ENCODE measurements at regions not wholly inside any gene's neighbourhood (a gene's known extent, or its start where the extent isn't known, plus 50 kb on each side); places are given as distances from the start of the nearest gene placed in this dataset.

- Histone ChIP-seq H3K27me3 (peaks cover 60% of the 10 kb centered on the region), H3K9me3 (no peaks in the 10 kb centered on the region), H3K9ac (no peak overlapping the region), H3K4me3 (no peak overlapping the region), H4K20me1 (no peaks in the 10 kb centered on the region), H3K27ac (no peak overlapping the region), H3K4me1 (no peaks in the 10 kb centered on the region), H3K36me3 (no peaks in the 10 kb centered on the region), H3K4me2 (no peak overlapping the region)
- TF ChIP-seq Cebpa-rat (IDR thresholded peaks at IDR 0.05), result no peak
Measured at GRCh38 chrX:81489987-81490386, 288.1 kb downstream of the SH3BGRL start.

- Histone ChIP-seq H3K27me3 (peaks cover 69% of the 10 kb centered on the region), H3K36me3 (no peaks in the 10 kb centered on the region), H3K4me3 (no peak overlapping the region), H3K27ac (no peak overlapping the region), H3K9me3 (no peaks in the 10 kb centered on the region), H3K9ac (no peak overlapping the region), H3K4me2 (no peak overlapping the region), H4K20me1 (no peaks in the 10 kb centered on the region), H3K4me1 (no peaks in the 10 kb centered on the region)
- no peak for TF ChIP-seq Cebpa-rat (IDR thresholded peaks at IDR 0.05)
Measured at GRCh38 chrX:81527881-81528440, 326.1 kb downstream of the SH3BGRL start.

- H3K9me3 ChIP-seq, result 0 out of 2 replicates have a peak, but pooled peaks cover 5% of the 10 kb centered on the region
- peaks cover 52% of the 10 kb centered on the region for H3K27me3 ChIP-seq
- no peak overlapping the region for H3K4me2 ChIP-seq
- no peaks in the 10 kb centered on the region for H4K20me1 ChIP-seq
- H3K27ac ChIP-seq, result no peak overlapping the region
- no peaks in the 10 kb centered on the region for H3K36me3 ChIP-seq
- TF ChIP-seq Cebpa-rat (IDR thresholded peaks at IDR 0.05), result no peak
- H3K4me3 ChIP-seq, result no peak overlapping the region
- no peaks in the 10 kb centered on the region for H3K4me1 ChIP-seq
- no peak overlapping the region for H3K9ac ChIP-seq
Measured at GRCh38 chrX:81537723-81538122, 335.8 kb downstream of the SH3BGRL start.

- Histone ChIP-seq H3K4me3 (no peak overlapping the region), H3K27ac (no peak overlapping the region), H4K20me1 (no peaks in the 10 kb centered on the region), H3K4me1 (no peaks in the 10 kb centered on the region), H3K9me3 (peaks cover 29% of the 10 kb centered on the region), H3K27me3 (peaks cover 34% of the 10 kb centered on the region), H3K4me2 (no peak overlapping the region), H3K36me3 (no peaks in the 10 kb centered on the region), H3K9ac (no peak overlapping the region)
- no peak for TF ChIP-seq Cebpa-rat (IDR thresholded peaks at IDR 0.05)
Measured at GRCh38 chrX:81542255-81542654, 340.4 kb downstream of the SH3BGRL start.

GRCh38 chrX:81556880-81557279 lies 355.0 kb downstream of the SH3BGRL start:
- Histone ChIP-seq H3K4me2 (no peak overlapping the region), H3K9ac (no peak overlapping the region), H3K36me3 (no peaks in the 10 kb centered on the region), H3K4me1 (no peaks in the 10 kb centered on the region), H3K9me3 (no peaks in the 10 kb centered on the region), H4K20me1 (no peaks in the 10 kb centered on the region), H3K27me3 (peaks cover 27% of the 10 kb centered on the region), H3K27ac (no peak overlapping the region), H3K4me3 (no peak overlapping the region)
- no peak for TF ChIP-seq Cebpa-rat (IDR thresholded peaks at IDR 0.05)

GRCh38 chrX:81564851-81565250 lies 362.9 kb downstream of the SH3BGRL start:
- Histone ChIP-seq H4K20me1 (no peaks in the 10 kb centered on the region), H3K27ac (no peak overlapping the region), H3K9ac (no peak overlapping the region), H3K27me3 (peaks cover 58% of the 10 kb centered on the region), H3K36me3 (no peaks in the 10 kb centered on the region), H3K4me3 (no peak overlapping the region), H3K9me3 (no peaks in the 10 kb centered on the region), H3K4me1 (no peaks in the 10 kb centered on the region), H3K4me2 (no peak overlapping the region)
- no peak for TF ChIP-seq Cebpa-rat (IDR thresholded peaks at IDR 0.05)

- H3K4me1 ChIP-seq, result no peaks in the 10 kb centered on the region
- H4K20me1 ChIP-seq, result no peaks in the 10 kb centered on the region
- H3K4me3 ChIP-seq, result no peak overlapping the region
- H3K36me3 ChIP-seq, result no peaks in the 10 kb centered on the region
- H3K27ac ChIP-seq, result no peak overlapping the region
- no peak overlapping the region for H3K4me2 ChIP-seq
- no peak overlapping the region for H3K9ac ChIP-seq
- no peak for TF ChIP-seq Cebpa-rat (IDR thresholded peaks at IDR 0.05)
- H3K9me3 ChIP-seq, result 0 out of 2 replicates have a peak, but pooled peaks cover 3% of the 10 kb centered on the region
- peaks cover 36% of the 10 kb centered on the region for H3K27me3 ChIP-seq
Measured at GRCh38 chrX:81577028-81577427, 375.1 kb downstream of the SH3BGRL start.

- Histone ChIP-seq H3K4me2 (no peak overlapping the region), H3K36me3 (no peaks in the 10 kb centered on the region), H4K20me1 (no peaks in the 10 kb centered on the region), H3K9me3 (no peaks in the 10 kb centered on the region), H3K27me3 (peaks cover 28% of the 10 kb centered on the region; the same call in 1 of the 2 replicates), H3K27ac (no peak overlapping the region), H3K4me3 (no peak overlapping the region), H3K4me1 (no peaks in the 10 kb centered on the region), H3K9ac (no peak overlapping the region)
- no peak for TF ChIP-seq Cebpa-rat (IDR thresholded peaks at IDR 0.05)
Measured at GRCh38 chrX:81586096-81586495, 384.2 kb downstream of the SH3BGRL start.

- H3K4me3 ChIP-seq, result no peak overlapping the region
- H3K27me3 ChIP-seq, result peaks cover 60% of the 10 kb centered on the region
- H3K9ac ChIP-seq, result no peak overlapping the region
- H3K27ac ChIP-seq, result no peak overlapping the region
- no peaks in the 10 kb centered on the region for H4K20me1 ChIP-seq
- no peaks in the 10 kb centered on the region for H3K36me3 ChIP-seq
- H3K4me1 ChIP-seq, result no peaks in the 10 kb centered on the region
- no peak overlapping the region for H3K4me2 ChIP-seq
- no peak for TF ChIP-seq Cebpa-rat (IDR thresholded peaks at IDR 0.05)
- H3K9me3 ChIP-seq, result no peaks in the 10 kb centered on the region
Measured at GRCh38 chrX:81615979-81616378, 414.1 kb downstream of the SH3BGRL start.

GRCh38 chrX:81662381-81662780 lies 460.5 kb downstream of the SH3BGRL start:
- Histone ChIP-seq H3K9me3 (no peaks in the 10 kb centered on the region), H3K9ac (no peak overlapping the region), H3K27ac (no peak overlapping the region), H3K27me3 (peaks cover 47% of the 10 kb centered on the region), H3K36me3 (no peaks in the 10 kb centered on the region), H4K20me1 (no peaks in the 10 kb centered on the region), H3K4me2 (no peak overlapping the region), H3K4me1 (no peaks in the 10 kb centered on the region), H3K4me3 (no peak overlapping the region)
- no peak for TF ChIP-seq Cebpa-rat (IDR thresholded peaks at IDR 0.05)

- Histone ChIP-seq H3K4me2 (no peak overlapping the region), H4K20me1 (no peaks in the 10 kb centered on the region), H3K9ac (no peak overlapping the region), H3K4me3 (no peak overlapping the region), H3K9me3 (no peaks in the 10 kb centered on the region), H3K4me1 (no peaks in the 10 kb centered on the region), H3K27me3 (no peaks in the 10 kb centered on the region; the same call in 1 of the 2 replicates), H3K36me3 (no peaks in the 10 kb centered on the region), H3K27ac (no peak overlapping the region)
- no peak for TF ChIP-seq Cebpa-rat (IDR thresholded peaks at IDR 0.05)
Measured at GRCh38 chrX:81708487-81708886, 506.6 kb downstream of the SH3BGRL start.
